ENCODE measurements at regions not wholly inside any gene's neighbourhood (a gene's known extent, or its start where the extent isn't known, plus 50 kb on each side); places are given as distances from the start of the nearest gene placed in this dataset.

DNA sequence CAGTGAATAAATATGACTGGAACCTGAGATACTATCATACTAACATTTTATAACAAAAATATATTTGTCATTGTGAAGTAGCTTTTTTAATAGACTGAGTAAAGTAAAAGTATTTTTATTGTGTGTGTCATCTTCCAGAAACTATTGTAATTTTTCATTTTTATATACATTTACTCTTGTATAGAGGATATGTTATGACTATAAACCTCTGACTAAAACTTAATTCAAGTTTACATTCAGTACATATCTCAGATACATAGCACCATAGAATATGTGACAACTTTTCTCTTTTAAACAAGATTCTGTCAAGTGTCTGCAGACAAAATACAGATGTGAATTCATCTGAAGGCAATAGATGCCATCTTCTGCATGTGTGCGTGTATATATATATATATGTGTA, 704.3 kb downstream of the SLITRK1 start (continued):
- TF ChIP-seq E4F1 (IDR thresholded peaks at IDR 0.05; ENCODE audit: borderline replicate concordance, partially characterized antibody) (no peak), ZSCAN29 (IDR thresholded peaks at IDR 0.05) (no peak), NR2F1 (conservative IDR thresholded peaks at IDR 0.05) (no peak), SMAD5 (IDR thresholded peaks at IDR 0.05; ENCODE audit: low read depth) (no peak)

GRCh38 chr13:83168590-83168989, 713.7 kb downstream of the SLITRK1 start:
- WGBS (ENCODE audit: insufficient coverage, insufficient replicate concordance, low lambda C conversion rate, missing lambda C conversion rate): 5% methylated on average over 1 of the region's 1 CpG
- Histone ChIP-seq H3K27me3 (replicated peaks in 1 of 2; ENCODE audit: control insufficient read depth in 2 of 2, insufficient read depth in 2 of 2, low read length in 1 of 2) (no peaks in the 10 kb centered on the region), H4K20me1 (ENCODE audit: control insufficient read depth, insufficient read depth) (no peaks in the 10 kb centered on the region), H3K27ac (ENCODE audit: control insufficient read depth, insufficient read depth) (no peak overlapping the region), H3K9ac (ENCODE audit: control insufficient read depth, insufficient read depth, low read length) (no peak overlapping the region), H3K4me2 (ENCODE audit: control insufficient read depth, insufficient read depth) (no peak overlapping the region), H2AFZ (ENCODE audit: control insufficient read depth, low read depth, low read length) (no peak overlapping the region), H3K9me3 (replicated peaks; ENCODE audit: control insufficient read depth, insufficient read depth, low read length) (no peaks in the 10 kb centered on the region), H3K4me1 (ENCODE audit: control insufficient read depth, insufficient read depth, low read length) (no peaks in the 10 kb centered on the region), H3K36me3 (ENCODE audit: control insufficient read depth in 2 of 2, insufficient read depth in 2 of 2, low read length in 1 of 2) (no peaks in the 10 kb centered on the region), H3K79me2 (ENCODE audit: control insufficient read depth, insufficient read depth, low read length) (no peaks in the 10 kb centered on the region), H3K4me3 (no peak overlapping the region)
- POLR2A ChIA-PET: no interaction called here
- intact Hi-C loops (cut with micrococcal nuclease; ENCODE audit: unreplicated experiment): no loop called here
- TF ChIP-seq EGR1 (IDR thresholded peaks at IDR 0.05; ENCODE audit: borderline replicate concordance in 1 of 2, low read depth in 2 of 2, low read length in 2 of 2): no peak
- TF ChIP-seq MYC (IDR thresholded peaks at IDR 0.05; ENCODE audit: insufficient read depth, insufficient read length, insufficient replicate concordance, low read length, severe bottlenecking): no peak
- no peak for TF ChIP-seq BMI1 (IDR thresholded peaks at IDR 0.05; ENCODE audit: borderline replicate concordance)
- TF ChIP-seq ZNF207 (IDR thresholded peaks at IDR 0.05; ENCODE audit: borderline replicate concordance): no peak
- no peak for TF ChIP-seq HSF1 (IDR thresholded peaks at IDR 0.05; ENCODE audit: low read depth, low read length)
- TF ChIP-seq ATF7 (IDR thresholded peaks at IDR 0.05; ENCODE audit: low read depth): no peak
- TF ChIP-seq STAT3 (IDR thresholded peaks at IDR 0.05; ENCODE audit: low read depth, low read length): no peak
- TF ChIP-seq, protein P1, sequence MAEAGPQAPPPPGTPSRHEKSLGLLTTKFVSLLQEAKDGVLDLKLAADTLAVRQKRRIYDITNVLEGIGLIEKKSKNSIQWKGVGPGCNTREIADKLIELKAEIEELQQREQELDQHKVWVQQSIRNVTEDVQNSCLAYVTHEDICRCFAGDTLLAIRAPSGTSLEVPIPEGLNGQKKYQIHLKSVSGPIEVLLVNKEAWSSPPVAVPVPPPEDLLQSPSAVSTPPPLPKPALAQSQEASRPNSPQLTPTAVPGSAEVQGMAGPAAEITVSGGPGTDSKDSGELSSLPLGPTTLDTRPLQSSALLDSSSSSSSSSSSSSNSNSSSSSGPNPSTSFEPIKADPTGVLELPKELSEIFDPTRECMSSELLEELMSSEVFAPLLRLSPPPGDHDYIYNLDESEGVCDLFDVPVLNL (IDR thresholded peaks at IDR 0.05; ENCODE audit: low read depth, low read length): no peak
- TF ChIP-seq WRNIP1 (IDR thresholded peaks at IDR 0.05; ENCODE audit: borderline replicate concordance, low read depth, low read length): no peak
- TF ChIP-seq TAF1 (IDR thresholded peaks at IDR 0.05; ENCODE audit: borderline replicate concordance, low read depth, low read length): no peak
- TF ChIP-seq, protein P2, sequence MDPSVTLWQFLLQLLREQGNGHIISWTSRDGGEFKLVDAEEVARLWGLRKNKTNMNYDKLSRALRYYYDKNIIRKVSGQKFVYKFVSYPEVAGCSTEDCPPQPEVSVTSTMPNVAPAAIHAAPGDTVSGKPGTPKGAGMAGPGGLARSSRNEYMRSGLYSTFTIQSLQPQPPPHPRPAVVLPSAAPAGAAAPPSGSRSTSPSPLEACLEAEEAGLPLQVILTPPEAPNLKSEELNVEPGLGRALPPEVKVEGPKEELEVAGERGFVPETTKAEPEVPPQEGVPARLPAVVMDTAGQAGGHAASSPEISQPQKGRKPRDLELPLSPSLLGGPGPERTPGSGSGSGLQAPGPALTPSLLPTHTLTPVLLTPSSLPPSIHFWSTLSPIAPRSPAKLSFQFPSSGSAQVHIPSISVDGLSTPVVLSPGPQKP (IDR thresholded peaks at IDR 0.05; ENCODE audit: low read depth, low read length): no peak
- no peak for TF ChIP-seq IKZF1 (conservative IDR thresholded peaks at IDR 0.05)
- no peak for TF ChIP-seq CEBPB (IDR thresholded peaks at IDR 0.05; ENCODE audit: borderline replicate concordance in 1 of 2, low read depth in 2 of 2, low read length in 2 of 2)
- TF ChIP-seq SP1 (IDR thresholded peaks at IDR 0.05; ENCODE audit: low read depth, low read length): no peak
- no peak for TF ChIP-seq FOXK2 (IDR thresholded peaks at IDR 0.05)
- RAD21 ChIA-PET (ENCODE audit: unreplicated experiment): no interaction called here
- SMC1A ChIA-PET (ENCODE audit: uncharacterized antibody, unreplicated experiment): no interaction called here
- FAIRE-seq (no peak), DNase-seq (ENCODE audit: low read depth, low spot score) (no peak), ATAC-seq (no peak)
- in situ Hi-C loops (cut with MboI): no loop called here
- BruUV-seq (replicated peaks): no TSS peak
- CTCF ChIA-PET: no interaction called here

Measured in GM12878 (cell line).